ENCODE measurements at regions not wholly inside any gene's neighbourhood (a gene's known extent, or its start where the extent isn't known, plus 50 kb on each side); places are given as distances from the start of the nearest gene placed in this dataset.

GRCh38 chr3:27930052-27930602 lies 208.0 kb upstream of the EOMES start:
- Histone ChIP-seq H3K4me1 (ENCODE audit: insufficient read depth, low read length, poor library complexity, severe bottlenecking) (no peaks in the 10 kb centered on the region), H3K9me3 (ENCODE audit: low read length) (no peaks in the 10 kb centered on the region), H2AFZ (ENCODE audit: low read length) (no peak overlapping the region), H3K4me3 (ENCODE audit: low read depth, low read length, poor library complexity, severe bottlenecking) (no peak overlapping the region), H3K9me2 (ENCODE audit: insufficient read depth, low read length) (no peaks in the 10 kb centered on the region), H3K36me3 (ENCODE audit: insufficient read depth, low read length) (no peaks in the 10 kb centered on the region), H3K4me2 (ENCODE audit: low read length) (no peak overlapping the region), H3K79me2 (ENCODE audit: insufficient read depth, low read depth, low read length) (no peaks in the 10 kb centered on the region), H3K27ac (ENCODE audit: low read depth, low read length, poor library complexity, severe bottlenecking) (no peak overlapping the region), H4K20me1 (ENCODE audit: insufficient read depth, low read length) (no peaks in the 10 kb centered on the region)
- BruUV-seq (replicated peaks), result no TSS peak
- CTCF ChIA-PET (ENCODE audit: unreplicated experiment), result no interaction called here
- POLR2A ChIA-PET, result no interaction called here
- DNase-seq (ENCODE audit: low spot score), result no peak
- intact Hi-C loops (cut with micrococcal nuclease; ENCODE audit: unreplicated experiment), result no loop called here
- no peak for TF ChIP-seq CTCF (conservative IDR thresholded peaks at IDR 0.05; ENCODE audit: low read length)
- TF ChIP-seq EZH2phosphoT487 (IDR thresholded peaks at IDR 0.05; ENCODE audit: borderline replicate concordance, low read depth, low read length), result no peak

GRCh38 chr3:27935492-27935891 lies 213.4 kb upstream of the EOMES start:
- ChIA-PET POLR2A (interaction anchor here (0.6 to 0.9 kb wide), 2 partner anchors 36 to 39 kb away, joined by 3 read pairs; no protein-coding TSS in a partner anchor), CTCF (ENCODE audit: unreplicated experiment) (no interaction called here)

More at GRCh38 chr3:27935492-27935891, 213.4 kb upstream of the EOMES start:
- Histone ChIP-seq H3K79me2 (ENCODE audit: insufficient read depth, low read depth, low read length) (no peaks in the 10 kb centered on the region), H3K36me3 (ENCODE audit: insufficient read depth, low read length) (no peaks in the 10 kb centered on the region), H3K4me1 (ENCODE audit: insufficient read depth, low read length, poor library complexity, severe bottlenecking) (no peaks in the 10 kb centered on the region), H2AFZ (ENCODE audit: low read length) (no peak overlapping the region), H3K9me2 (ENCODE audit: insufficient read depth, low read length) (no peaks in the 10 kb centered on the region), H3K27ac (ENCODE audit: low read depth, low read length, poor library complexity, severe bottlenecking) (no peak overlapping the region), H3K4me3 (ENCODE audit: low read depth, low read length, poor library complexity, severe bottlenecking) (no peak overlapping the region), H3K4me2 (ENCODE audit: low read length) (no peak overlapping the region), H4K20me1 (ENCODE audit: insufficient read depth, low read length) (no peaks in the 10 kb centered on the region), H3K9me3 (ENCODE audit: low read length) (no peaks in the 10 kb centered on the region)
- TF ChIP-seq EZH2phosphoT487 (IDR thresholded peaks at IDR 0.05; ENCODE audit: borderline replicate concordance, low read depth, low read length) (no peak), CTCF (conservative IDR thresholded peaks at IDR 0.05; ENCODE audit: low read length) (no peak)
- DNase-seq (ENCODE audit: low spot score), result no peak
- no TSS peak for BruUV-seq (replicated peaks)
- intact Hi-C loops (cut with micrococcal nuclease; ENCODE audit: unreplicated experiment), result no loop called here
